Transverse colon (tissue), 4 donors: ENCODE measurements at regions not wholly inside any gene's neighbourhood (a gene's known extent, or its start where the extent isn't known, plus 50 kb on each side); places are given as distances from the start of the nearest gene placed in this dataset.

Source experiments
- DNase-seq: peaks from one replicate; pipeline ENCODE4 v3.0.0-alpha.2; 2019
- H3K27ac ChIP-seq, 4 donors: fragments of 200-600 bp; sonication (generic); 2 replicates each; pipeline ENCODE4 v1.5.1; 2016 to 2018; ENCODE audit warnings: inconsistent platforms in 4 of 4
- H3K27me3 ChIP-seq: fragments of 200-600 bp; sonication (generic); 2 replicates; pipeline ENCODE4 v1.5.1; 2017; ENCODE audit warnings: inconsistent platforms
- H3K36me3 ChIP-seq, 4 donors: fragments of 200-600 bp; sonication (generic); 2 replicates each; pipeline ENCODE4 v1.5.1; 2017 to 2019; ENCODE audit warnings: inconsistent platforms in 4 of 4
- H3K4me1 ChIP-seq, 4 donors: fragments of 200-600 bp; sonication (generic); 2 replicates each; pipeline ENCODE4 v1.5.1; 2017 to 2020; ENCODE audit warnings: inconsistent platforms in 4 of 4
- H3K4me3 ChIP-seq, 4 donors: fragments of 200-600 bp; sonication (generic); 1 replicate in 1 of 4; 2 replicates in 3 of 4; pipeline versions ENCODE4 v1.5.1 to v1.6.1; 2017 to 2019; ENCODE audit warnings: inconsistent platforms in 4 of 4
- H3K9me3 ChIP-seq, 2 donors: fragments of 200-600 bp; sonication (generic); 2 replicates each; pipeline ENCODE4 v1.5.1; 2017 to 2019; ENCODE audit warnings: inconsistent platforms in 2 of 2
- EP300 ChIP-seq: sonication (generic); formaldehyde crosslinking; IDR thresholded peaks from one replicate; pipeline ENCODE4 v1.6.1; 2017; ENCODE audit warnings: antibody characterized with exemption, low read depth
- POLR2A ChIP-seq: fragments of 450-650 bp; IDR thresholded peaks from one replicate; pipeline ENCODE4 v1.6.1; 2016; ENCODE audit warnings: antibody characterized with exemption, mild to moderate bottlenecking, moderate library complexity
- POLR2AphosphoS5 ChIP-seq, 3 donors: sonication (generic); formaldehyde crosslinking; IDR thresholded peaks; one replicate each; pipeline ENCODE4 v1.6.1; 2016; ENCODE audit warnings: antibody characterized with exemption in 3 of 3
- WGBS, 2 donors: methylation state at CpG; one replicate each; pipeline ENCODE4 v1.1.5; 2018; ENCODE audit warnings: low coverage in 1 of 2; 5-methylcytosine and 5-hydroxymethylcytosine counted together
- in situ Hi-C, 4 donors: fragments of 200-750 bp; cut with MboI; loops; one replicate each; pipeline versions ENCODE4 v1.15.0 to v1.15.1; 2017; ENCODE audit warnings: low sequenced_read_pairs in 3 of 4, low pct_ligation_motif_present in 1 of 4, low pct_unique_long_range_greater_than_20kb in 1 of 4
- intact Hi-C: fragments of 100-400 bp; cut with DNase I; formaldehyde crosslinking; loops from one replicate; pipeline ENCODE4 v1.15.1; 2023; ENCODE audit warnings: low total_unique reads
- TF ChIP-seq, protein P1 (sequence below), 5 experiments: fragments of 200-600 bp in 3 of 5; fragments of 450-650 bp in 2 of 5; sonication (generic) in 3 of 5; IDR thresholded peaks; 1 replicate in 2 of 5; 2 replicates in 3 of 5; pipeline ENCODE4 v1.5.1; 2016 to 2017; ENCODE audit warnings: antibody characterized with exemption in 5 of 5, inconsistent platforms in 3 of 5, mild to moderate bottlenecking in 2 of 5, moderate library complexity in 1 of 5

DNA sequence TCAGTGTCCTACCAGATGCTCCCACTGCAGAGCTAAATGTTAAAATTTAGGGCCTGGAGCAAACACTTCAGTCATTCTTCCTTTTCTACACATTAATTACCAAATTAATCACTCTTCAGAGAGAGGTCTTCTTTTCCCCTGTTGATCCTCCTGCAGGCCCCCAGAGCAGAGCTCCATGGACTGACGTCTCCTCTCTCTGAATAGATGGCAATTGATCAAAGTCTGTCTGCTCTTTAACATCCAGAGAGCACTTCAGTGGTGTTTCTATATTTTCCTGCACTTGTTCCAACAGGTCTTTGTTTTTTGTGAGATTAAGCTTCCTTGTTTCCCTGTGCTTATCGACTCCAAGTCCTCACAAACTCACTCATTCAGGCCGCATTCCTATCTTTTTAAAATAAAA, 239.3 kb downstream of the SIPA1L2 start:
- DNase-seq: no peak
- Histone ChIP-seq H3K27ac (no peak overlapping the region), H3K9me3 (no peaks in the 10 kb centered on the region), H3K4me1 (no peaks in the 10 kb centered on the region), H3K36me3 (no peaks in the 10 kb centered on the region), H3K27me3 (no peaks in the 10 kb centered on the region), H3K4me3 (no peak overlapping the region)
- in situ Hi-C loops (no loop called here), intact Hi-C loops (no loop called here)
- TF ChIP-seq POLR2A (no peak), POLR2AphosphoS5 (IDR thresholded peaks at IDR 0.05) (no peak), EP300 (no peak)
- TF ChIP-seq, protein P1, sequence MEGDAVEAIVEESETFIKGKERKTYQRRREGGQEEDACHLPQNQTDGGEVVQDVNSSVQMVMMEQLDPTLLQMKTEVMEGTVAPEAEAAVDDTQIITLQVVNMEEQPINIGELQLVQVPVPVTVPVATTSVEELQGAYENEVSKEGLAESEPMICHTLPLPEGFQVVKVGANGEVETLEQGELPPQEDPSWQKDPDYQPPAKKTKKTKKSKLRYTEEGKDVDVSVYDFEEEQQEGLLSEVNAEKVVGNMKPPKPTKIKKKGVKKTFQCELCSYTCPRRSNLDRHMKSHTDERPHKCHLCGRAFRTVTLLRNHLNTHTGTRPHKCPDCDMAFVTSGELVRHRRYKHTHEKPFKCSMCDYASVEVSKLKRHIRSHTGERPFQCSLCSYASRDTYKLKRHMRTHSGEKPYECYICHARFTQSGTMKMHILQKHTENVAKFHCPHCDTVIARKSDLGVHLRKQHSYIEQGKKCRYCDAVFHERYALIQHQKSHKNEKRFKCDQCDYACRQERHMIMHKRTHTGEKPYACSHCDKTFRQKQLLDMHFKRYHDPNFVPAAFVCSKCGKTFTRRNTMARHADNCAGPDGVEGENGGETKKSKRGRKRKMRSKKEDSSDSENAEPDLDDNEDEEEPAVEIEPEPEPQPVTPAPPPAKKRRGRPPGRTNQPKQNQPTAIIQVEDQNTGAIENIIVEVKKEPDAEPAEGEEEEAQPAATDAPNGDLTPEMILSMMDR (IDR thresholded peaks at IDR 0.05): no peak
- WGBS, 2 donors: 81 to 85% methylated on average over 3 of the region's 3 CpGs

DNA sequence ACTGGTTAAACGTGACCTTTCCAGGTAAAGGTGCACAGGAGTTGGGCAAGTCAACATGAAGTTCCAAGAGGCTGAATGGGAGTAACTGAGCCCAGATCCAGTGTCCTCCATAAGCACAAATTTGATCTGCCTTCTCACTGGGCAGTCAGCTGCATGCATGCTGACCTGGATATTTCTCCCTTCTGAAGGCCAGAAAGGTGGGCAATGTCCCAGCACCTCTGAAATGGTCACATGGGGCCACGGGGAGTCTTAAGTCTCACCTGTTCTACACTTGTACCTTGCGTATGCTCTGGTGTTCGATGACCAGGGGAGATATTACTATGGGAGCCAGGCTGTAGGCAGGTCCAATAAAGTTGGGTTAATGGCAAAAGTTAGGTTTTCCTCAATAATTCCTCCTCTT, 240.2 kb downstream of the SIPA1L2 start:
- Histone ChIP-seq H3K4me1 (no peaks in the 10 kb centered on the region), H3K9me3 (no peaks in the 10 kb centered on the region), H3K4me3 (no peak overlapping the region), H3K27ac (no peak overlapping the region), H3K27me3 (no peaks in the 10 kb centered on the region), H3K36me3 (no peaks in the 10 kb centered on the region)
- WGBS, 2 donors: 89 to 100% methylated on average over 1 to 4 of the region's 4 CpGs
- intact Hi-C loops: no loop called here
- in situ Hi-C loops: no loop called here
- TF ChIP-seq EP300: no peak
- no peak for TF ChIP-seq POLR2A
- TF ChIP-seq, protein P1 (IDR thresholded peaks at IDR 0.05): no peak
- TF ChIP-seq POLR2AphosphoS5 (IDR thresholded peaks at IDR 0.05): no peak
- no peak for DNase-seq

DNA sequence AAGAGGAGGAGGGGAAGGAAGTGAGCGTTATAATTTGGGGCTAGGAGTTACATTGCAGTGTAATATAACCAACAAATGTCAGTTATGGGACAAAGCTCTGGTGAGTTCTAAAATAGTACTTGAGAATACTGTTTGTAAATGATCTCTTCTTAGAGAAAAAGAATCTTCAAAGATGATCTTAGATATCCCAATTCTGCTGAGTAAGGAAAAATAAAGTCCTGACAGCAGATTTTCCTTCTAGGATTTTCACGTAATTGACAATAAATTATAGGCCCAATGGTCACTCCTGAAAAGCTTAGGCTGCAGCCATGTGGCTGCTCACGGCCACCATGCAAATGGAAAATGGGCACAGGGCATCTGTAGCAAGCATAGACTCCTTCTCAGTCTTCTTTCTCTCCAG, 241.6 kb downstream of the SIPA1L2 start:
- no peaks in the 10 kb centered on the region for H3K27me3 ChIP-seq
- H3K9me3 ChIP-seq: no peaks in the 10 kb centered on the region
- in situ Hi-C loops (no loop called here), intact Hi-C loops (no loop called here)
- no peak overlapping the region for H3K4me3 ChIP-seq
- 70 to 77% methylated on average over 3 of the region's 3 CpGs for WGBS, 2 donors
- no peaks in the 10 kb centered on the region for H3K4me1 ChIP-seq
- TF ChIP-seq POLR2A (no peak), POLR2AphosphoS5 (IDR thresholded peaks at IDR 0.05) (no peak), EP300 (no peak)
- TF ChIP-seq, protein P1 (IDR thresholded peaks at IDR 0.05): no peak
- no peak overlapping the region for H3K27ac ChIP-seq
- DNase-seq: no peak
- H3K36me3 ChIP-seq: no peaks in the 10 kb centered on the region

DNA sequence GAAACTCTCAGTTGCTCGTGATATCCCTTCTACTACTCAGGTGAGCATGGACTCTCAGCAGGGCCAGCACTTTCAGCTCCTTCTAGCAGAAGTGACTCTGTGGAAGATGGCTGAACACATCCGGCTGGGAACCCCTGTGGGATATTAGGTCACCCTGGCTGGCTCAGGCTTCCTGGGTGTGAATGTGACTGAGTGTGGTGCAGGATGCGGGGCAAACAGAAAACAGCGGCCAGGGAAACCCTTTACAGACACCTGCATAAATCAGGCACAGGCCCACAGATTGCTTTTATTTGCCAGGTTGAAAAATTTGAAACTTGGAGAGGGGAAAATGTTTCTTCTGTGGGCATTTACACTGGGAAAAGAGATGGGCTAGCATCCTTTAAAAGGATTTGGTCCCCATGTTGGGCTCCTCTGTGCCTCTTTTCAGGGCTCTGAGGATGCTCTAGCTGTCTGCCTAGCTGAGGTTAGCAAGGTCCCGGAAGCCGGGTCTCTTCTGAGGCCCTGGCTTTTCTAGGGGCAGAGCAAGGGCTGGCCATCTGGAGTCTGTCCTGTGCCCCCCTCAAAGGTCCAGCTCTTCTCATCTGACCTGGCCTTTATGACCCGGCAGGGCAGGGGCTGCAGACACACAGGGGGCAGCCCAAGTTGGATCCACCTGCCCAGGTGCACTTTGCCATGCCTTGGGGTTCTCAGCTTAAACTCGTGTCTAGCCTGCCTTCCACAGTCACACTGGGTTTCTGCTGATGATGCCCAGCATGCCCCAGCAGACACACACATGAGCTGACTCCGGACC, 243.0 kb downstream of the SIPA1L2 start:
- H3K27me3 ChIP-seq: no peaks in the 10 kb centered on the region
- DNase-seq: no peak
- H3K4me3 ChIP-seq: no peak overlapping the region
- intact Hi-C loops: no loop called here
- in situ Hi-C loops: no loop called here
- H3K27ac ChIP-seq: no peak overlapping the region
- no peaks in the 10 kb centered on the region for H3K9me3 ChIP-seq
- H3K36me3 ChIP-seq: no peaks in the 10 kb centered on the region
- H3K4me1 ChIP-seq: no peaks in the 10 kb centered on the region
- TF ChIP-seq POLR2AphosphoS5 (IDR thresholded peaks at IDR 0.05): no peak
- TF ChIP-seq POLR2A: no peak
- TF ChIP-seq, protein P1 (IDR thresholded peaks at IDR 0.05): no peak
- TF ChIP-seq EP300: no peak
- 60 to 85% methylated on average over 1 to 9 of the region's 9 CpGs for WGBS, 2 donors
